ENCODE measurements at regions not wholly inside any gene's neighbourhood (a gene's known extent, or its start where the extent isn't known, plus 50 kb on each side); places are given as distances from the start of the nearest gene placed in this dataset.

GRCh38 chr2:149747456-149747855 is 159.9 kb upstream of the MMADHC start:
- WGBS, 2 donors: 38 to 42% methylated on average over 1 of the region's 1 CpG
- no peak for DNase-seq (ENCODE audit: low spot score in 2 of 2)
- TF ChIP-seq CTCF (IDR thresholded peaks at IDR 0.05): no peak
- TF ChIP-seq POLR2A (IDR thresholded peaks at IDR 0.05): no peak
- intact Hi-C loops (cut with DNase I; ENCODE audit: low total_unique reads): no loop called here
- H3K4me3 ChIP-seq (ENCODE audit: low read depth, poor library complexity, severe bottlenecking): no peak overlapping the region

DNA sequence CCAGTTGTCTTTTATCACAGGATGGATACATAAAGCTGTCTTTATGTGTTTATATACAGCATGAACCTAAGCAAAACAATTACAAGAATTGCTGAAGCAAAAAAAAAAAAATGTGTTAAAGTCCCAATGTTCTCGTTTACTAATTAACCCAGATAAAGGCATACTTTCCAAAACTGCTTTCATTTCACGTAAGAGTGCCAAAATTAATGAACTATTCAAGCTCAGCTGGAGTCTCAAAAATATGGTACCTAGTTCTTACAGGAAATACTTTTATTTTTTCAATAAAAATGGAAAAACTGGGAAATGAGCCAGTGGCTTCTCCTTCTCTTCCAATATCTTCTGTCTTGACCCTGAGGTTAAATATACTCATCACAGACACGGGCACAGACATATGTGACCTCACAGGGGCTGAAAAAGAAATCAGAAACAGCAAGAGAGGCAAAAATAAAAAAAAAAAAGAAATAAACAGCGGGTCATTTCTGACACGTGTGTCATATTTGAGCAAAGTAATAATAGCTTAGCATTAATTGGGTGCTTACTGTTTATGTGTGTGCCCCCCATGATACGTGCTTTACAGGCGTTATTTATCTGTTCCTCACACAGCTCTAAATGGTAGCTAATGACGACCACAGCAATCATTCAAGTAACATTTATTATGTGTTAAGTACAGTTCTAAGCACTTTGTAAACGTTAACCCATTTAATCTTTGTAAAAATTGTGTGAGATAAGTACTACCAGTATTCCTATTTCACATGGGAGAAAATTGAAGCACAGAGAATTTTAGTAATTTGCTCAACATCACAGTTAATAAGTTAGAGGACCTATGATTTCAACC is 158.0 kb upstream of the MMADHC start:
- TF ChIP-seq POLR2A (IDR thresholded peaks at IDR 0.05): no peak
- DNase-seq (ENCODE audit: low spot score in 2 of 2): no peak
- H3K4me3 ChIP-seq (ENCODE audit: low read depth, poor library complexity, severe bottlenecking): no peak overlapping the region
- 76 to 82% methylated on average over 9 of the region's 9 CpGs for WGBS, 2 donors
- intact Hi-C loops (cut with DNase I; ENCODE audit: low total_unique reads): no loop called here

DNA sequence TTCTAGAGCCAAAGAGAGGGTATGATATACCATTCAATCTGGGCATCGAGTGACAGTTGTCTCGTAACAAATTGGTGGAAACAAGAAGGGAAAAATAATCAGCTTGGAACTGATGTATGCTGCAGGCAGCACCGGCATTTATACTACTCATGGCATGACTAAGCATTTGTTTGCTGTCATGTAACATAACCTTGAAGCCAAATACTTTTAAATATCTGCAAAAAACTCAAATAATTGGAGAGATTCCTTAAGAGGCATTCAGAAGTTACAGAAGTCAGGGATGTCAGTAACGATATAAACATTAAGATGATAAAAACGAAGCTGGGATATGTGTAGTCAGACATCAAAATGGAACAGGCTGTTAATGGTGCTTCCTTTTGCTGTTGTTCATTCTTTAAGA is 157.3 kb upstream of the MMADHC start:
- TF ChIP-seq POLR2A (IDR thresholded peaks at IDR 0.05) (no peak), CTCF (IDR thresholded peaks at IDR 0.05) (no peak)
- WGBS, 2 donors: 43 to 50% methylated on average over 5 of the region's 5 CpGs

DNA sequence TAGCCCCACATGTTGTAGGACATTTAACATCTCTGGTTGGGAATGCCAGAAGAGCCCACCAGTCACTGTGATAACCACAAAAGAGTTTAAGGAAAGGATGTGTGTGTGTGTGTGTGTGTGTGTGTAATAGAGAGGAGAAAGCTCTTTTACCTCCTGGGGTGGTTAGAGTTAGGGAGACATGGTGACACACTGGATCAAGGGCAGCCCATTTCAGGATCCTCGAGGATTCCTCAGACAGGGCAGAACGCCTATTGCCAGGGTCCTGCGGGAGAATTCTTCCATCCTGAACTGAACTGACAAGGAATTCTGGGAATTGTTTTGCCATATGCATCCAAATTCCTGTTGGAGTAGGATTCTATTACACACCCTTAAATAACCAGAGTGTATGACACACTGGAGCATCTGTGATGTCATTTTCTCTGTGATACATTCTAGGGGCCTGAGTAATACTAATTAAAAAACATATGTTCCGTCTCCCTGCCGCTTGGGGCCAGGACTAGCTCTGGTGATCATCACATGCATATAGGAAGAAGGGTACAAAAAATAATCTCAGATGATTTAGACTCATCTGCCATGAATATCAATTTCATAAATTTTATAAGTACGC is 156.4 kb upstream of the MMADHC start:
- H3K4me3 ChIP-seq (ENCODE audit: low read depth, poor library complexity, severe bottlenecking): no peak overlapping the region
- TF ChIP-seq POLR2A (IDR thresholded peaks at IDR 0.05) (no peak), CTCF (IDR thresholded peaks at IDR 0.05) (no peak)
- WGBS, 2 donors: 79 to 81% methylated on average over 6 of the region's 6 CpGs
- intact Hi-C loops (cut with DNase I; ENCODE audit: low total_unique reads): no loop called here
- no peak for DNase-seq (ENCODE audit: low spot score in 2 of 2)

More for the DNA sequence above, 157.3 kb upstream of the MMADHC start:
- intact Hi-C loops (cut with DNase I; ENCODE audit: low total_unique reads): no loop called here
- no peak for DNase-seq (ENCODE audit: low spot score in 2 of 2)
- no peak overlapping the region for H3K4me3 ChIP-seq (ENCODE audit: low read depth, poor library complexity, severe bottlenecking)

DNA sequence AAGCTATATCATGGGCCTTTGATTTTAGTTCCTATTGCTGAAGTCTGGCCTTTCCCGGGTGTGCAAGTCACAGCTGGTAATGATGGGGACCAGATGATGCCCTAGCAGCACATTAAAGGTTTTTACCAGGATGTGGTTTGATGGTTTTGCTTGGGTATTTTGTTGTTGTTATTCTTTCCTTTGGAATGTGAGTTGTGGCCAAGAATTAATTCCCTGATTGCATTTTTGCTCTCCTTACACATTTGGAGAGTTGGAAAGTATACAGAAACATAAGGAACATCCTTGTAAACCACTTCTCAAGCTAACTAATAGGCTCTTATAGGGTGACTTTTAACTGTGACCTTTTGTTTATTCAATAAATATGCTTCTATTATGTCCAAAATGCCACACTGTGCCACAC is 154.1 kb upstream of the MMADHC start:
- TF ChIP-seq CTCF (IDR thresholded peaks at IDR 0.05) (no peak), POLR2A (IDR thresholded peaks at IDR 0.05) (no peak)
- intact Hi-C loops (cut with DNase I; ENCODE audit: low total_unique reads): no loop called here
- 60 to 63% methylated on average over 1 of the region's 1 CpG for WGBS, 2 donors

DNA sequence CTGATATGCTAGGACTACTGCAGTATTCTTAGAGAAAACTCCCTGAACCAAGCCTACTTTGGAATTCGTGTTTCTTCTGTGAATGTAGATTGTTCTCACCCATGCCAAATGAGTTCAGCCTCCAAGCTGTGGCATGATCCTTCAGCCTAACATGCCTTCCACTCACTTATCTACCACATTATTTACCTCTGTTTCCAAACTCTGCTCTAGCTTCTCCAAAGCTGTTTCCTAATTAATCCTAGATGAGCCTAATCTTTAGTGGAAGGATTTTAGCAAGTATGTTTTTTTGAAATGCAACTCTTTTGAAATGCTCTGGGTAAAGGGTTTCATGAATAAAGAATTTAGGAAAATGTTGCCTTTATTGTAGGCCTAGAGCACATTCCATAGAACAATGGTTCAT is 152.9 kb upstream of the MMADHC start:
- DNase-seq (ENCODE audit: low spot score in 2 of 2): no peak
- intact Hi-C loops (cut with DNase I; ENCODE audit: low total_unique reads): no loop called here
- TF ChIP-seq CTCF (IDR thresholded peaks at IDR 0.05) (no peak), POLR2A (IDR thresholded peaks at IDR 0.05) (no peak)
- 42 to 59% methylated on average over 1 of the region's 1 CpG for WGBS, 2 donors
- no peak overlapping the region for H3K4me3 ChIP-seq (ENCODE audit: low read depth, poor library complexity, severe bottlenecking)

More for the DNA sequence above, 154.1 kb upstream of the MMADHC start:
- no peak for DNase-seq (ENCODE audit: low spot score in 2 of 2)
- H3K4me3 ChIP-seq (ENCODE audit: low read depth, poor library complexity, severe bottlenecking): no peak overlapping the region

All from lower leg skin (tissue), 4 donors.